SK-N-MC (cell line): ENCODE measurements at regions not wholly inside any gene's neighbourhood (a gene's known extent, or its start where the extent isn't known, plus 50 kb on each side); places are given as distances from the start of the nearest gene placed in this dataset.
"Not testable (repeated sequence)": the region's sequence is repeated elsewhere in the genome, so short reads cannot be mapped to it uniquely, and the experiment has no call there.

Experiments
- DNase-seq: peaks from one replicate; pipeline ENCODE4 v3.0.0-alpha.2; 2011; ENCODE audit warnings: low read depth, low spot score
- H3K27ac ChIP-seq: fragments of 200-600 bp; sonication (generic); 2 replicates; pipeline ENCODE4 v1.5.1; 2016; ENCODE audit warnings: mixed run types
- H3K36me3 ChIP-seq: fragments of 200-600 bp; sonication (generic); 2 replicates; pipeline ENCODE4 v1.6.1; 2017; ENCODE audit warnings: antibody characterized with exemption, low read length, mixed read lengths; ENCODE audit not compliant: insufficient read depth
- H3K4me3 ChIP-seq: fragments of 200-600 bp; sonication (generic); 2 replicates; pipeline ENCODE4 v1.5.1; 2016
- H3K9ac ChIP-seq: fragments of 200-600 bp; sonication (generic); 2 replicates; pipeline ENCODE4 v1.8.0; 2017; ENCODE audit warnings: mixed run types, mixed read lengths; ENCODE audit not compliant: insufficient read length
- H3K9me3 ChIP-seq: fragments of 200-600 bp; sonication (generic); 2 replicates; pipeline ENCODE4 v1.6.1; 2017; ENCODE audit warnings: low read depth, mild to moderate bottlenecking, antibody characterized with exemption, low read length, moderate library complexity, mixed read lengths
- EZH2 ChIP-seq: fragments of 200-600 bp; sonication (generic); IDR thresholded peaks from one replicate; pipeline ENCODE4 v1.6.1; 2017; ENCODE audit warnings: antibody characterized with exemption
- FOXP2 ChIP-seq: optimal IDR thresholded peaks from 2 replicates; pipeline ENCODE3; 2011; ENCODE audit warnings: mild to moderate bottlenecking, moderate library complexity; ENCODE audit not compliant: insufficient read depth; ENCODE audit errors: extremely low read length, control extremely low read depth
- POLR2AphosphoS5 ChIP-seq: IDR thresholded peaks from 2 replicates; pipeline ENCODE4 v1.6.1; 2012; ENCODE audit warnings: mild to moderate bottlenecking, low read depth, low read length, borderline replicate concordance

DNA sequence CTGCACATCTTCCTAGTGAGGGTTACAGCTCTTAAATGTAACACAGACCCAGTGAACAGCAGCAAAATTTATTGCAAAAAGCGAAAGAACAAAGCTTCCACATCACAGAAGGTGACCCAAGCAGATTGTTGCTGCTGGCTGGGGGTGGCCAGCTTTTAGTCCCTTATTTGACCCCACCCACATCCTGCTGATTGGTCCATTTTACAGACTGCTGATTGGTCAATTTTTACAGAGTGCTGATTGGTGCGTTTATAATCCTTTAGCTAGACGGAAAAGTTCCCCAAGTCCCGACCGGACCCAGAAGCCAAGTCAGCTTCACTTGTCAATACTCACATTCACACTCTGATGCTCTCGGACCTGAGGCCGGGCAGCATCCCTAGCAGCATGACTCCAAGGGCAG lies 154.5 kb upstream of the ATP10A start:
- DNase-seq: no peak
- no peaks in the 10 kb centered on the region for H3K9me3 ChIP-seq
- H3K4me3 ChIP-seq: no peak overlapping the region
- H3K36me3 ChIP-seq: no peaks in the 10 kb centered on the region
- no peak for TF ChIP-seq POLR2AphosphoS5
- no peak for TF ChIP-seq EZH2
- TF ChIP-seq FOXP2: no peak
- H3K9ac ChIP-seq: no peak overlapping the region
- H3K27ac ChIP-seq: no peak overlapping the region

- H3K9me3 ChIP-seq: no peaks in the 10 kb centered on the region
- no peak for DNase-seq
- TF ChIP-seq FOXP2: no peak
- no peak for TF ChIP-seq POLR2AphosphoS5
- no peak for TF ChIP-seq EZH2
- no peaks in the 10 kb centered on the region for H3K36me3 ChIP-seq
- no peak overlapping the region for H3K9ac ChIP-seq
- no peak overlapping the region for H3K4me3 ChIP-seq
- no peak overlapping the region for H3K27ac ChIP-seq
Measured at GRCh38 chr15:26015516-26016075, 152.5 kb upstream of the ATP10A start.

GRCh38 chr15:26013981-26014380 lies 150.9 kb upstream of the ATP10A start:
- TF ChIP-seq EZH2 (no peak), POLR2AphosphoS5 (no peak), FOXP2 (no peak)
- no peak overlapping the region for H3K4me3 ChIP-seq
- DNase-seq: no peak

GRCh38 chr15:26011916-26012315 lies 148.8 kb upstream of the ATP10A start:
- Histone ChIP-seq H3K9me3 (no peaks in the 10 kb centered on the region), H3K9ac (no peak overlapping the region), H3K27ac (no peak overlapping the region), H3K36me3 (no peaks in the 10 kb centered on the region), H3K4me3 (no peak overlapping the region)
- no peak for DNase-seq
- TF ChIP-seq POLR2AphosphoS5 (no peak), EZH2 (no peak), FOXP2 (no peak)

More at GRCh38 chr15:26013981-26014380, 150.9 kb upstream of the ATP10A start:
- Histone ChIP-seq H3K9ac (no peak overlapping the region), H3K9me3 (no peaks in the 10 kb centered on the region), H3K36me3 (no peaks in the 10 kb centered on the region), H3K27ac (no peak overlapping the region)

DNA sequence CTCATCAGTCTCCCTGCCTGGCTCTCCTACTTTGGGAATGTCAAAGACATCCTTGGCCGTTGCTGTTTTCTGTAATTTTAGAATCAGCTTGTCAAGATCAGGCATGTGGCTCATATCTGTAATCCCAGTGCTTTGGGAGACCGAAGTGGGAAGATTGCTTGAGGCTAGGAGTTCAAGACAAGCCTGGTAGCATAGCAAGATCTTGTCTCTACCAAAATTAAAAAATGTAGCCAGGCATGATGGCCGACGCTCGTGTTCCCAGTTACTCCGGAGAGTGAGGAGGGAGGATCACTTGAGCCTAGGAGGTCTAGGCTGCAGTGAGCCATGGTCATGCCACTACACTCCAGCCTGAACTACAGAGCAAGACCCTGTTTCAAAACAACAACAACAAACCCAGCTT lies 144.0 kb upstream of the ATP10A start:
- Histone ChIP-seq H3K9me3 (no peaks in the 10 kb centered on the region), H3K27ac (no peak overlapping the region), H3K4me3 (no peak overlapping the region), H3K36me3 (no peaks in the 10 kb centered on the region), H3K9ac (no peak overlapping the region)
- TF ChIP-seq EZH2: no peak
- no peak for TF ChIP-seq POLR2AphosphoS5
- no peak for TF ChIP-seq FOXP2
- no peak for DNase-seq

DNA sequence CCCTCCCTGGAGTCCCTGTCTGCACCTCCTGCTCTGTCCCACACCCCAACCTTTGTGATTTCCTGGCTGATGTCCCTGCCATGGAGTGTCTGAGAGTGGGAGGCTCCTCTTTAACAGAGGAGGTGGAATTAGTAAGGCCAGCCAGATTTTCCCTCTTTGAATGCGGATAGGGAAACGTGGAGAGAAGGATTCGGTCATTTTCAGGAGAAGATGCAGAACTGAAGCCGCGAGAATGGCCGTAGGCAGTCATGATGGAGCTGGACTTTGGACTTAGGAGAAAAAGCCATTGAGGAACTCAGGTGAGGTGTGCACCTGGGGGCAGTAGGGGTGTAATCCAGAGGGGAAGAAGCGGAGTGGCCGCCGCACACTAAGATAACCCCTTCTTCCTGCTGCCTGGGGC lies 138.1 kb upstream of the ATP10A start:
- Histone ChIP-seq H3K36me3 (no peaks in the 10 kb centered on the region), H3K27ac (no peak overlapping the region), H3K9me3 (no peaks in the 10 kb centered on the region), H3K9ac (no peak overlapping the region), H3K4me3 (no peak overlapping the region)
- DNase-seq: no peak
- no peak for TF ChIP-seq POLR2AphosphoS5
- no peak for TF ChIP-seq FOXP2
- TF ChIP-seq EZH2: no peak

DNA sequence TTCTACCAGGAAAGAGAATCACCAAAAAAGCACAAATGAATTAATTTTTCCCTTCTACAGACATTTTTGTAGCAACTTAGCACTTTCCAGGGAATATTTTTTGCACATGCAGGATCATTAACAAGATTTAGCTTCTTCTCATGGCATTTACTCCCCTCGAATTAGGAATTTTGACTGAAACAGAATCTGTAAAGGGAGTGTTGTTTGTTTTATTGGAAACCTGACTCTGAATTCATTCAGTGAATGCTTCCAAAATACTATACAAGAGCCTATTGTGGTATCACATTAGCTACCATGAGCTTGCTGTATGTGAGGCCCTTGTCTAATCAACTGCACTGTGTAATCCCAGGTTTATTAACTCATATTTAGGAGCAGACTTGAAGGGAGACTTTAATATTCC lies 130.4 kb upstream of the ATP10A start:
- no peak for TF ChIP-seq EZH2
- no peak for TF ChIP-seq FOXP2
- no peak for TF ChIP-seq POLR2AphosphoS5
- H3K27ac ChIP-seq: no peak overlapping the region
- no peak overlapping the region for H3K4me3 ChIP-seq
- no peaks in the 10 kb centered on the region for H3K36me3 ChIP-seq
- no peak for DNase-seq
- no peaks in the 10 kb centered on the region for H3K9me3 ChIP-seq
- H3K9ac ChIP-seq: no peak overlapping the region

DNA sequence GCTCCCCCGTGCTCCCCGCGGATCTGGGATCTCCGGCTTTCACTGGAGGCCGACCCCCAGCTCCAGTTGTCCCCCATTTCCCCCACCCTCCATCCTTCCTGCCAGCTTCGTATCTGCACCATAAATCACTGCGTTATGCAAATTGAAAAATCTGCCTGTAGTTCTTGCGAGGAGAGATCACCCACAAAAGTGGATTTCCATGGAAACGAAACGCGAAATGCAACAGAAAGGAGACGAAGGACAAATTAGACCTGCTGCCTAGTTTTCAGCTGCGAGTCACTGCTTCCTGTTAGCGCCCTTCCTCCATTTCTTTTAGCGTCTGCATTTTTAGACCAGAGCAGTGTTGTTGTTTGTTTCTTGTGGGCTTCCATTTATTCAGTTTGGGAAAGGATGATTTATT lies 127.1 kb upstream of the ATP10A start:
- Histone ChIP-seq H3K9ac (no peak overlapping the region), H3K36me3 (no peaks in the 10 kb centered on the region), H3K27ac (no peak overlapping the region), H3K4me3 (no peak overlapping the region), H3K9me3 (no peaks in the 10 kb centered on the region)
- DNase-seq: no peak
- no peak for TF ChIP-seq POLR2AphosphoS5
- no peak for TF ChIP-seq EZH2
- TF ChIP-seq FOXP2: no peak

- no peak for DNase-seq
- no peak for TF ChIP-seq POLR2AphosphoS5
- TF ChIP-seq FOXP2: no peak
- TF ChIP-seq EZH2: no peak
- H3K9me3 ChIP-seq: no peaks in the 10 kb centered on the region
Measured at GRCh38 chr15:25989327-25989726, 126.2 kb upstream of the ATP10A start.

DNA sequence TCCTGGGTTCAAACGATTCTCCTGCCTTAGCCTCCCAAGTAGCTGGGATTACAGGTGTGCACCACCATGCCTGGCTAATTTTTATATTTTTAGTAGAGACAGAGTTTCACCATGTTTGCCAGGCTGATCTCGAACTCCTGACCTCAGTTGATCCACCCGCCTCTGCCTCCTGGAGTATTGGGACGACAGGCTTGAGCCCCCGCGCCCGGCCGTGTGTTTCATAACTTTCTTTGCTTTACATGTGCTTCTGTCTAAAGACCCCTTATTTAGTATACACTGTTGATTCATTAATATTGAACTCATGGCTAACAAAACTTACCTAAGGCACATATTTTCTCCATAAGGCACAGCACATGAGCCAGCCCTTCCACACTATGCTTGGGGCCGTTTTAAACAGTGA lies 125.6 kb upstream of the ATP10A start:
- H3K4me3 ChIP-seq, H3K27ac ChIP-seq, DNase-seq, H3K9me3 ChIP-seq, H3K36me3 ChIP-seq, H3K9ac ChIP-seq: not testable (repeated sequence)

More at GRCh38 chr15:25989327-25989726, 126.2 kb upstream of the ATP10A start:
- no peak overlapping the region for H3K27ac ChIP-seq
- no peak overlapping the region for H3K9ac ChIP-seq
- no peaks in the 10 kb centered on the region for H3K36me3 ChIP-seq
- no peak overlapping the region for H3K4me3 ChIP-seq
